HG03025 (cell line): ENCODE measurements at regions not wholly inside any gene's neighbourhood (a gene's known extent, or its start where the extent isn't known, plus 50 kb on each side); places are given as distances from the start of the nearest gene placed in this dataset.
"Not testable (repeated sequence)": the region's sequence is repeated elsewhere in the genome, so short reads cannot be mapped to it uniquely, and the experiment has no call there.

Experiments used
- ATAC-seq: cut with Tn5 transposase; IDR thresholded peaks from one replicate; pipeline ENCODE4 v1.9.1; 2021; ENCODE audit warnings: mild to moderate bottlenecking, moderate library complexity; ENCODE audit not compliant: unreplicated experiment, low FRiP score

DNA sequence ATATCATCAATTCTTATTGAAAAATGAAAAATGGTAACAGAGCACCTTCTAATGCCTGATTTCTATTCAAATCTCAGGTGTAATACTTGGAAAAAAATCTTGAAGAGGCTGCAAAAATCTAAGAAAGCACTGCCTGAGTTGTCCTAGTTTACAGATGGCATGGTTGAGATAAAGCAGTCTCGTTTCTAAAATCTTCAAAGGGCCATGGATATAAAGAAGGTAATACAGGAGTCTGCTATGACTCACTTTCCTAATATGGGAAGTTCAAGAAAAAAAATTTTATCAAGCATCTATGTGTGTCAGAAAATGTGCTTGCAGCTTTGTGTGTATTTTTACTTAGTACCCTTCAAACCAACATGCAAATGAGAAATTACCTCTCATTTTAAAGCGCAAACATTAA lies 163.3 kb downstream of the DMAC1 start:
- ATAC-seq, result no peak

DNA sequence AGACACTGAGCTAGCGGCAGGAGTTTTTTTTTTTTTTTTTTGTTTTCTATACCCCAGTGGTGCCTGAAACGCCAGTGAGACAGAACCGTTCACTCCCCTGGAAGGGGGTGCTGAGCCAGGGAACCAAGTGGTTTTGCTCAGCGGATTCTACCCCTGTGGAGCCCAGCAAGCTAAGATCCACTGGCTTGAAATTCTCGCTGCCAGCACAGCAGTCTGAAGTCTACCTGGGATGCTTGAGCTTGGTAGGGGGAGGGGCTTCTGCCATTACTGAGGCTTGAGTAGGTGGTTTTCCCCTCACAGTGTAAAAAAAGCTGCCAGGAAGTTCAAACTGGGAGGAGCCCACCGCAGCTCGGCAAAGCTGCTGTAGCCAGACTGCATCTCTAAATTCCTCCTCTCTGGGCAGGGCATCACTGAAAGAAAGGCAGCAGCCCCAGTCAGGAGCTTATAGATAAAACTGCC lies 173.0 kb downstream of the DMAC1 start:
- ATAC-seq, result not testable (repeated sequence)

DNA sequence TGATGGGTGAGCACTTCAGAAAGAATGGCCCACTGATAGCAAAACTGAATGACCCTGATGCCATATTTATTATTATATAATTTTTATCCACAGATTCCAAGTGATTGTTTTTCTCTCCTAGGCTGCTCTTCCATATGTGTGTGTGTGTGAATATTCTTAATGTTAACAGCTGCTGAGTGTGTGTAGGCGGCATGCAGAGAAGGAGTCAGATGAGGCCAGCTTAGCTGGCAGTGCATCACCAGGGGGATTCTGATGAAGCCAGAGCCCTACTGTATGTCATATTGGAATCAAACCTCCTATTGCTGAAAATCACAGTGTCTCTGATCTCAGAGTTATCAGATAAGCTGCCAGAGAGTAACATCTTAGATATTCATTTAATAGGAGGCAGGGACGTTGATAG lies 177.1 kb downstream of the DMAC1 start:
- no peak for ATAC-seq

DNA sequence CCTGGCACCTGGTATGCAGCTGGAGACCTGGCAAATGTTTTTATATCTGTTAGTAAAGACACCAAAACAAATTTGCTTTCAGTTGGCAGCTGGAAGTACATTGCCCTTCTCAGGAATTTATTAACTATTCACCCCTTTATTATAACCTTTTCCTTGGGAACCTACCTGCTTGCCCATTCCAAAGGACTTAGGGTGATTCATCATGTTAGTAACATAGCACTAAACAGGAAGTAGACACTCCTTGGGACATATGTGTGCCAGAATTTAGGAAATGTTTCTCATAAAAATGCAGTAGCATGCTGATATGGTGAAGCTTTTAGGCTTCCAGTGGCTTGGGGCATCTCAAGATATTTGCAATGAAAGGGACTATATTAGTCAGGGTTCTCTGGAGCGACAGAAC lies 184.2 kb downstream of the DMAC1 start:
- ATAC-seq, result no peak

DNA sequence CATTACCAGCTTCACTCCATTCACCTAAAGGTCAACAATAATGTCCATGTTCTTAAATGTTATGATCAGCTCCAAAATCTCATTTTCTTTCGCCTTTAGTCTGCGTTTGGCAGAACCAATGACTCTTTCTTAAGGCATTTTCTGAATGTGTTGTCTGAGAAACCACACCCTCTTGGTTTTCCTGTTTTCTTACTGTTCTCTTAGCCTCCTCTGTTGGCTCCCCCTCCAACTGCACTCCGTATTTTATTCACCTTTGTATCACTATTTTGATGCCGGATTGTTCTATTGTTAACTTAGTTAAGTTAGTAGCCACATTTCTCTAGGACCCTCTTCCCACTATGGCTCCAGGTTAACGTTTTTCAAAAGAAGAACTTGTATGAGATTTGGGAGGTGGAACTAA lies 185.6 kb downstream of the DMAC1 start:
- ATAC-seq, result no peak

DNA sequence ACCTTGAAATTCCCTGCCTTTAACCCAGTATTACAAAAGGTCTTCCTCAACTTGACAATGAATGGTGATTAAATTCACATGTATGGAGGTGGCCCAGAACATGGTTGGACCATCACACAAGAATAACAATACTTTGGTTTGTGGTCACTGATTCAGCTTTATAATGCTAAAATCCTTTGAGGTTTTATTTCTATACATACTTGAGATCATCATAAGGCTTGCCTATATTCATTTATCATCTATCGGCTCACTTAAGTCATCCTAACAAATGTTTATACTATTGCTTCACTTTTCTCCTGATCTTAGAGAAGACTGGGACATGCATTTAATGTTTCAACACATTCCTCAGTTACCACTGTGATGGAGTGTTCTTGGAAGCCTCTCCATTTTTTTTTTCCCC lies 191.3 kb downstream of the DMAC1 start:
- no peak for ATAC-seq

DNA sequence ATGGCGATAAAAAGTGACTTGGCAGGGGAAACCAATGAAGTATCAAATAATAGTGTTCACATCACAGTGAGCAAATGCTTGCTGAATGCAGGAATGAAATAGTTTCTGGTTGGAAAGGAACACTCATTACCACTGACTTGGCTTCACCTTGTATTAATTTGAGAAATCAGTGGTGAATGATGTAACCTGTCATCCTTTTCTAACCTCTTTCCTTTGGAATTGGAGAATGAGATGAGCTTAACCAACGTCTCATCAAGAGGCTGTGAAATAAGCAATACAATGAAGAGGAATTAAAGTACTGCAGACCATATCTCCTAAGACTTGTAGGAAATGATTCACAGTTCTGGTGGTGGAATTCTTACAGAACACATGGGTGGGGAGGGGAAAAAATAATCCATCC lies 192.2 kb downstream of the DMAC1 start:
- ATAC-seq, result no peak

DNA sequence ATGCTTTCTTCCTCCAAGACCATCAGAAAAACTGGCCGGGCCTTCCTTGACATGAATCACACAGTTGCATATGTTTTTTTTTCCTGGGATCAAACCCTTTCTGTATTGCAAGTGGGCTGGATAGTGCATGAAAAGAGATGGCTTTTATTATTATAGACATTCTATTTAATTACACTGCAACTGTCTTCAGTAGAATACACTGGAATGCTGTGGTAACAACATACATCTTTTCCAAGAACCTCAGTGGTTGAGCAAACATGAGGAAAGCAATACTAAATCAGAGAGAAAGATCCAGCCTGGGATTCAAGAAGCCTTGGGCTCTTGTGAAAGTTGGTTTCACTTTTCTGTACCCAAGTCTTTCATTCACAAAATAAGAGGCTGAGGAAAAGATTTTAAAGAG lies 193.0 kb downstream of the DMAC1 start:
- no peak for ATAC-seq

DNA sequence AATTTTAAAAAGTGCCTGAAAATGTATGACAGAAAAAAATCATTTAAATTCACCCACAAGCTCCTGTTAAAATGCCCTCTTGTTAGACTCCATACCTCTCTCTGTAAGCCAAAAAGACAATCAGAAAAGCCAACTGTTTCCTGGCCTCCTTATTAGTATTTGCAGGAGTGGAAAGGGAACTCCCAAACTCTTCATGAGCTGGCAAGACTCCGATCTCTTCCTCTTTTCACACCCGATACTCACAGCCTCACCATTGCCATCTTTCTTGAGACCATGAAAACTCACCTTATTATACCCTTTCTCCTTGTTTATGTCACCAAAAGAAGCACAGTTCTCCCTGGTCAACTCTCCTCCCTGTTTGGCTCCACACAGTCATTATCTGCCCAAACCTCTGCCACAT lies 197.8 kb downstream of the DMAC1 start:
- no peak for ATAC-seq

DNA sequence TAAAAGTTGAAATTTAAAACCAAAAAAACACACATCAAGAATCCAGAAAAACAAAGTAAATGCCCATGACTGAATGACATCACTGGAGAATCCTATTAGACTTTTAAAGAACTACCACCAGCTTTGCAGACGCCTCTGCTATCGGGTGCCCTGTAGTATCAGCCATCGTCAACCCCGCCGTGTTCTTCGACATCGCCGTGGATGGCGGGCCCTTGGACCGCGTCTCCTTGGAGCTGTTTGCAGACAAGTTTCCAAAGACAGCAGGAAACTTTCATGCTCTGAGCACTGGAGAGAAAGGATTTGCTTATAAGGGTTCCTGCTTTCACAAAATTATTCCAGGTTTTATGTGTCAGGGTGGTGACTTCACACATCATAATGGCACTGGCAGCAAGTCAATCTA lies 201.9 kb downstream of the DMAC1 start:
- no peak for ATAC-seq

DNA sequence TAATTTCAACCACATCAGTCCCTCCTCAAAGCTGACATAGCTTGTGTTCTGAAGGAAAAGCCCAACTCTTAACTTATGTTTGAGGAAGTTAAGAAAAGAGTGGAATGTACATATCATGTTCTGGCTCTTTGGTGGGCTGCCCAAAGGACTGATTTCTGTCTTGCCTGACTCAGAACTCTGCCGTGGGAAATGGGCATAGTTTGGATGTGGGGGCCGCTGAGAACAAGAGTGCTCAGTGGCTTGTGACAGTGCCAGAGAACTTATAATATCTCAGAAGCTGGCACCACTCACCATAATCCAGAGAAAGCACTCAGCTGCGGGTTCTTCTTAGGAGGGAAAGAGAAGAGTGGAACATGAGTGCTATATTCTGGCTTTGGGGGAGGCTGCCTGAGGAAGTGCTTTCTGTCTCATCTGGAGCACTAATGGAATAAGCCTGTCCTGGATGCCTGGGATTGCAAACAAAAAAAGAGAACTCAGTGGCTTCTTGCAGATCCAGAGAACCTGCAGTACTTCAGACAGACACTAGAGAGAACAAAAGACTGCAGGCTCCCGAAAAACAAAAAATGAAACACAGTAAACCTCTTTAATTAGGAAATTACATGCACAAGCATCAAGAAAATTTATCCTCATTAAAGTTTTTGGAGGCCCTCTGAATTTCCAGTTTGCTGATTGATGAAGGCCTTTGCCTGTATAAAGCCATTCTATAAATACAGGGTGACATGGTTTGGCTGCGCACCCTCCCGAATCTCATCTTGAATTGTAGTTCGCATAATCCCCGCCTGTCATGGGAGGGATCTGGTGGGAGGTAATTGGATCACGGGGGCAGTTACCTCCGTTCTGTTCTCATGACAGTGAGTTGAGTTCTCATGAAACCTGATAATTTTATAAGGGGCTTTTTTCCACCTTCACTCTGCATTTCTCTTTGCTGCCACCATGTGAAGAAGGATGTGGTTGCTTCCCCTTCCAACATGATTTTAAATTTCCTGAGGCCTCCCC lies 207.0 kb downstream of the DMAC1 start:
- no peak for ATAC-seq

DNA sequence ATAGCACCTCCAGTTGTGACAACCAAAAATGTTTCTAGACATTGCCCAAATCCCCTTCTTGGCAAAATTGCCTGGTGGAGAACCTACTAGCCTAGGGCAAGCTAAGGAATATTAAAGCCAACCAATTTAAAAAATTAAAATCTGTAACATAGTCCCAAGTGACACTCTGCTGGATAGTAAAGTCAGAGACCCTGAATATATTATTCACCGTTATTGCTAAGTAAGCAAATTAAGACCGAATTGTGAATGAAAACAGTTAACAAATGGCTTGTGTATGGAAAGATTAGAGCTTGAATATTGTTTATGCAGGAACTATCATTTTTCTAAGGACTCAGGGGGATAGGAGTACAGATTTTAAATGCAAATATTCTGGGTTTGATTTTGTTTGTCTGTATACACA lies 208.1 kb downstream of the DMAC1 start:
- no peak for ATAC-seq

DNA sequence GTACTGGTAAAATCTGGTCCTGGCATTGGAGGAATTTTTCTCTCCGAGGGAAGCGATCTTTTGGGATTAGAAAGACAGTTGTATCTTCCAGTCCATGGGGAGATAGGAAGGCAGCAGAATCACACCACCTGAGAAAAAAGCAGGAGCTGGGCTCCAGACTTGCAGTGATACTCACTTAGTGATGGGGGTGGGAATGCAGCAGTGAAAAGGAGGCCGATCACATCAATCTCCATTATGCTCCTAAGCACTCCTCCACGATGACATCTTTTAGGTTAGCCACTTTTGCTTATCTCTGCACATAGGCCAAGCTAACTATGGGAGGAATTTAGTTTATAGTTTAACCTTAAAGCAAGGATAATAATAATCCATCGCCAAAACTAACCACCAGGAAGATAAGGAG lies 219.0 kb downstream of the DMAC1 start:
- ATAC-seq, result no peak

DNA sequence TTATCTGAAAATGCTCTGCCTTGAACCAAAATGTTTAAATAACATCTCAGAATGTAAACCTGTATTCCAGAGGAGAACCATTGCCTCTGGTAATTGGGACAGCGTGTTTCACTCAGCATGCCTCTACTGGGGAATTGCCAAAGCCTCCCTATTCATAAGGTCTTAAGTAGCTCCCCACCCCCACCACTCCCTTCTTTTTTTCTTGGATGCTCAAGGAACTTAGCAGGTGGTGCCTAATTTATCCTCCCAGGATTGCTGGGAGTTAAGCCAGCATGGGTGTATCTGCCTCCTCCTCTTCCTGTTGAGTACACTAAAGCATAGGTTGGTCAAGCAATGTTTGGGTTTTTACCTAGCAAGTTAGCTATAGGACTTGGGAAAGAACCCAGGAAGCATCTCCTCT lies 220.2 kb downstream of the DMAC1 start:
- ATAC-seq, result no peak

DNA sequence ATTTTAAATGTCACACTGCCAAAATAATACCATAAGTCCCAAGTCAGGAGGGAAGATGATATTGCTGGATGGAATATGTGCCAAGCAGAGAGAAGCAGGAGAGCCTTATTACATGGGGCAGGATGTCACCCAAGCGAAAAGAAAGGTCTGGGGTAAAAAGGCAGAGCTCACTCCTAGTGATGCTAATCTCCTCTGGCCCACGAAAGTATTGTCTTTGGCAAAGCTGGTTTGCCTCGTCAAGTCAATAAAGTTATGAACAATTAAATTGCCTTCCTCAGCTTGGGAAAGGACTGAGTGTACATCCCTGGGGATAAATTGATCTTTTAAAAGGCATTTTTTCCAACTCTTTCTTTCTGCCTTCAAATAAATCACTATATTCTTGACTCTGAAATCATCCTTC lies 220.6 kb downstream of the DMAC1 start:
- no peak for ATAC-seq

DNA sequence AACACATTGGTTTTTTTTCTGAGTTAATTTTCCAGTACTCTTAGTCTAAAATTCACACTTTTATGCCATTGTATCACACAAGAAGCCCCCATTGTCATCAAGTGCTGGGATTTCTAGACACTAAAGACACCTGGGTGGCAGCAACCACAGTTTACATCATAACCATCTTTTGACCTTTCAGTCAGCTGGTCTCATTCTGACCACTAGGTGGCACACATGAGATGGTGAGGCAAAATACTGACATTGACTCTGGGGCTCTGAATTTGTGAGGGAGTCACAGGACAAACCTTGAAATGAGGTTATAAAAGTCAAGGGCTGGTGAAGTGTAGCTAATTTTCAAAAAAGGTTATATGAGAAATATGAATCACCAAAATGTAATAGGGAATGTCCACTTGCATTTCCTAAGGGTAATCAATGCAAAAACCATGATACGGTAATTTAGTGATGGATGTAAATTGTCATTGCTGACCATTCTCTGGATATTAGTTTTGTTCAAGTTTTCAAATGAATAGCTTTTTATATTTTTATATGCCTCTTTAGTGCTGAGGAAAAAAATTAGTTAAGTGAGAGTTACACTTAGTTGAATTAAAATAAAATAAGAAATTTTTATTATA lies 229.4 kb downstream of the DMAC1 start:
- peak; percentile 95 for ATAC-seq

DNA sequence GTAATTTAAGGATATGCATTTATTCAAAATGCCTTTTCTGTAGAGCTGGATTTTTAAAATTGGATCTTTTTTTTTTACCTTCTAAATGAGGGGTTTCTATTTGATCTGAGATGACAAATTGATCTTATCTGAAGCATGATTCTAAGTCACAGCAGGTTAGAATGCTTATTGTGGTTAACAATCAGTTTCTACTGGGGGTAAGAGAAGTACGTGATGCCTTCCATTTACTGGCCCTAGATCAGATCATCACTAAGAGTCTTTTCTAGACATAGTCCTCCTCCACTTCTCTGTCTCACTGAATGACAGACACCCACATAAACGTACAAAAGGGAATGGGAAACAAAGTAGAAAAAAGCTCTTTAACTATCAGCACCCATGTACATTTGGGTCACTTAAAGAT lies 231.9 kb downstream of the DMAC1 start:
- no peak for ATAC-seq

DNA sequence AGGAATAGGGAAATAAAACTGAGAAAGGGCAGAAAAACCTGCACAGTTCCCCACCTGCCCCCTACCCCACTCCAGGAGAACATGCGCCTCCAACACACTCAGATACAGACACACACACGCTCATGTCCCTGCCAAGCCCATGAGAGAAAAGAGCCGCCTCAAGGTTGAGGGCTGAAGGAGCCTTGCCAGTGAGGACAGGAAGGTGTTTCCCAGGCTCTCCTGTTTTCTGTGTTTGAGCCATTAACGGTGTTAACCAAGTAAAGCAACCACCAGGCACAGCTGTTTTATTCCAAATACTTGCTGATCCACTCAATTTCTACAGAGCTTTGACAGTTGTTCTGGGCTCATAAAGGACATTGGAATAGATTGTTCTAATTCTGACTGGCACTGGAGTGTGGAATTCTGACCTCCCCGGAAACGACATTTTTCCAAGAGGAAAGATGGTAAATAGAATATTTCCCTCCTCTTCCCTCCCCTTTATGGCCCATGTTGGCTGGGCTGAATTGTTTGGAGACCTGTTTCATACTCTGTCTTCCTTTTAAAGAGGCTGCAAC lies 238.0 kb downstream of the DMAC1 start:
- no peak for ATAC-seq

DNA sequence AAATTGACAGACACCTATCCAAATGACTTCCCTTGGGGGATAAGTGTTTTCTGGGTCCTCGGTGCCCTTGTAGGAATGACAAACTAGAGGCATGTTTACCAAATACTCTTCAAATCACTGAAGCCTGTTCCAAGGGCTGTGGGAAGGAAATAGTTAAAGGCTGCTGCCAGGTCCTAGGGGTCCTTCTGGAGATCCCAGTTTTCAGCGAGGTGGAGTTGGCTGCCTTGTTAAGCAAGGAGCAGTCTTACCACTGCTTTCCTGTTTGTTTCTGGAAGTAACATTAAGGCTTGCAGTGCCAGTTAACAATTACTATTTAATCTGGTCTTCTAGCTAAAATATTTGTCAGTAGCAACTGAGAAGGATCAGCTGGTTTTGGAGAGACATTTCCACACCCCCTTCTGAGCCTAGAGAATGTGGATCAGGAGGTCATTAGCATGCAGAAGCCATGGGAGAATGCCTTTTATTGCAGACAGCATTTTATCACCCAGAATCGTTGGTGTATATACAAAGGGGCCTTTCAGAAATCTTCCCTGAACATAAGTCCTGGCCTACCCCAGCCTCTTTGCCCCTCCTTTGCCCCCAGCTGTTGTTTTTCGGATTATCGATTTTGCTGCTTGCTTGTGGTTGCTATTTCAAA lies 238.8 kb downstream of the DMAC1 start:
- no peak for ATAC-seq

DNA sequence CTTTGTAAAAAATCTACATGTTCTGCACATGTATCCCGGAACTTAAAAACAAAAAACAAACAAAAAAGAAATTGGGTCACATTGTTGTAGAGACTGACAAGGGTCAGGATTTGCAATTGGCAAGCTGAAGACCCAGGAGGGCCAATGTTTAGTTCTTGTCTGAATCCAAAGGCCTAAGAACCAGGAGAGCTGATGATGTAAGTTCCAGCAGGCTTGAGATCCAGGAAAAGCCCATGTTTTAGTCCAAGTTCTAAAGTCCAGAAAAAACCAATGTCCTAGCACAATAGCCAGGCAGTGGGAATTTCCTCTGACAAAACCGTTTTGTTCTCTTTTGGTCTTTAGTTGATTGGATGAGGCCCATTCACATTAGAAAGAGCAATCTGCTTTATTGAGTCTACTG lies 244.9 kb downstream of the DMAC1 start:
- no peak for ATAC-seq

DNA sequence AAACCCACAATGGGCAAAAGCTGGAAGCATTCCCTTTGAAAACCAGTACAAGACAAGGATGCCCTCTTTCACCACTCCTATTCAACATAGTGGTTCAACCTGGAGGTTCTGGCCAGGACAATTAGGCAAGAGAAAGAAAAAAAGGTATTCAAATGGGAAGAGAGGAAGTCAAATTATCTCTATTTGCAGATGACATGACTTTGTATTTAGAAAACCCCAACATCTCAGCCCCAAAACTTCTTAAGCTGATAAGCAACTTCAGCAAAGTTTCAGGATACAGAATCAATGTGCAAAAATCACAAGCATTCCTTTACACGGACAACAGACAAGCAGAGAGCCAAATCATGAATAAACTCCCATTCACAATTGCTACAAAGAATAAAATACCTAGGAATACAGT lies 246.9 kb downstream of the DMAC1 start:
- ATAC-seq, result not testable (repeated sequence)
